ENCODE measurements at regions not wholly inside any gene's neighbourhood (a gene's known extent, or its start where the extent isn't known, plus 50 kb on each side); places are given as distances from the start of the nearest gene placed in this dataset.

DNA sequence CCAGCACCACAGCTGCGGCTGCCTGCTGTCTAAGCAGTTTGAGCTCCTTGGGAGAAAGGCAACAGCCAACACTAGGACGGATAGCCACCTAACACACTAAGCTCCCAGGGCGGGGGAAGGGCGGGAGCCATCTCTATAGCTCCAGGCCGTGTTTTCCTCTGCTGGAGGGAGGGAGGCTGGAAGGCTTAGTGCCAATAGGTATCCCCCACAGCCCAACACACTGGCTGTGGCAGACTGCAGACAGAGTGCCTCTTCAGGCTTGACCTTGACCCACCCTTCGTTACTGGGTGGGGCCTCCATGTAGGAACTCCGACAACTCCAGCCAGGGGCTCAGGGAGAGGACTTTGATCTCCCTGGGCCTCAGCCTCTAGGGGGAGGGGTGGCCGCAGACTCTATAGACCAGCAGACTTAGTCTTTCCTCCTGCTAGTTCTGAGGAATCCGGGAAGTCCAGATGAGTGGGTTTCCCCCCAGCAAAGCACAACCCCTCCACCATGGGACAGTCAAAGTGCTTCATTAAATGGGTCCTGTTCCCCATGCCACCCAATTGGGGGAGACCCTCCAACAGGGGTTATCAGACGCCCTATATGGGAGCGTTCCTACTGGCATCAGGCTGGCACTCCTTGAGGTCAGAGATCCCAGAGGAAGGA is 314.4 kb upstream of the MKI67 start:
- no peak for TF ChIP-seq POLR2AphosphoS5 (IDR thresholded peaks at IDR 0.05; ENCODE audit: low read depth, low read length)
- TF ChIP-seq, protein P1, sequence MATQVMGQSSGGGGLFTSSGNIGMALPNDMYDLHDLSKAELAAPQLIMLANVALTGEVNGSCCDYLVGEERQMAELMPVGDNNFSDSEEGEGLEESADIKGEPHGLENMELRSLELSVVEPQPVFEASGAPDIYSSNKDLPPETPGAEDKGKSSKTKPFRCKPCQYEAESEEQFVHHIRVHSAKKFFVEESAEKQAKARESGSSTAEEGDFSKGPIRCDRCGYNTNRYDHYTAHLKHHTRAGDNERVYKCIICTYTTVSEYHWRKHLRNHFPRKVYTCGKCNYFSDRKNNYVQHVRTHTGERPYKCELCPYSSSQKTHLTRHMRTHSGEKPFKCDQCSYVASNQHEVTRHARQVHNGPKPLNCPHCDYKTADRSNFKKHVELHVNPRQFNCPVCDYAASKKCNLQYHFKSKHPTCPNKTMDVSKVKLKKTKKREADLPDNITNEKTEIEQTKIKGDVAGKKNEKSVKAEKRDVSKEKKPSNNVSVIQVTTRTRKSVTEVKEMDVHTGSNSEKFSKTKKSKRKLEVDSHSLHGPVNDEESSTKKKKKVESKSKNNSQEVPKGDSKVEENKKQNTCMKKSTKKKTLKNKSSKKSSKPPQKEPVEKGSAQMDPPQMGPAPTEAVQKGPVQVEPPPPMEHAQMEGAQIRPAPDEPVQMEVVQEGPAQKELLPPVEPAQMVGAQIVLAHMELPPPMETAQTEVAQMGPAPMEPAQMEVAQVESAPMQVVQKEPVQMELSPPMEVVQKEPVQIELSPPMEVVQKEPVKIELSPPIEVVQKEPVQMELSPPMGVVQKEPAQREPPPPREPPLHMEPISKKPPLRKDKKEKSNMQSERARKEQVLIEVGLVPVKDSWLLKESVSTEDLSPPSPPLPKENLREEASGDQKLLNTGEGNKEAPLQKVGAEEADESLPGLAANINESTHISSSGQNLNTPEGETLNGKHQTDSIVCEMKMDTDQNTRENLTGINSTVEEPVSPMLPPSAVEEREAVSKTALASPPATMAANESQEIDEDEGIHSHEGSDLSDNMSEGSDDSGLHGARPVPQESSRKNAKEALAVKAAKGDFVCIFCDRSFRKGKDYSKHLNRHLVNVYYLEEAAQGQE (IDR thresholded peaks at IDR 0.05; ENCODE audit: insufficient read depth in 1 of 2, low read depth in 2 of 2, low read length in 2 of 2): no peak

Measured in PFSK-1 (cell line).